Mammary epithelial cell (primary cell): ENCODE measurements at regions not wholly inside any gene's neighbourhood (a gene's known extent, or its start where the extent isn't known, plus 50 kb on each side); places are given as distances from the start of the nearest gene placed in this dataset.

Experiments used
- EZH2 ChIP-seq: IDR thresholded peaks from 2 replicates; pipeline ENCODE4 v1.6.1; 2012; ENCODE audit warnings: low read length, inconsistent platforms, borderline replicate concordance
- TF ChIP-seq, protein P1 (sequence below), 2 donors: IDR thresholded peaks in 1 of 2; conservative IDR thresholded peaks in 1 of 2; 2 replicates each; pipeline ENCODE4 v1.5.1; 2011 to 2012; ENCODE audit warnings: inconsistent platforms in 2 of 2, low read length in 2 of 2, mild to moderate bottlenecking in 2 of 2, control low read depth in 1 of 2, low read depth in 1 of 2; ENCODE audit not compliant: insufficient read depth in 1 of 2; ENCODE audit errors: extremely low read depth in 1 of 2

GRCh38 chr10:106446920-106447319 is 717.6 kb downstream of the SORCS1 start:
- TF ChIP-seq, protein P1, sequence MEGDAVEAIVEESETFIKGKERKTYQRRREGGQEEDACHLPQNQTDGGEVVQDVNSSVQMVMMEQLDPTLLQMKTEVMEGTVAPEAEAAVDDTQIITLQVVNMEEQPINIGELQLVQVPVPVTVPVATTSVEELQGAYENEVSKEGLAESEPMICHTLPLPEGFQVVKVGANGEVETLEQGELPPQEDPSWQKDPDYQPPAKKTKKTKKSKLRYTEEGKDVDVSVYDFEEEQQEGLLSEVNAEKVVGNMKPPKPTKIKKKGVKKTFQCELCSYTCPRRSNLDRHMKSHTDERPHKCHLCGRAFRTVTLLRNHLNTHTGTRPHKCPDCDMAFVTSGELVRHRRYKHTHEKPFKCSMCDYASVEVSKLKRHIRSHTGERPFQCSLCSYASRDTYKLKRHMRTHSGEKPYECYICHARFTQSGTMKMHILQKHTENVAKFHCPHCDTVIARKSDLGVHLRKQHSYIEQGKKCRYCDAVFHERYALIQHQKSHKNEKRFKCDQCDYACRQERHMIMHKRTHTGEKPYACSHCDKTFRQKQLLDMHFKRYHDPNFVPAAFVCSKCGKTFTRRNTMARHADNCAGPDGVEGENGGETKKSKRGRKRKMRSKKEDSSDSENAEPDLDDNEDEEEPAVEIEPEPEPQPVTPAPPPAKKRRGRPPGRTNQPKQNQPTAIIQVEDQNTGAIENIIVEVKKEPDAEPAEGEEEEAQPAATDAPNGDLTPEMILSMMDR (conservative IDR thresholded peaks at IDR 0.05 in 1 of 2, IDR thresholded peaks at IDR 0.05 in 1 of 2; ENCODE audit: extremely low read depth in 1 of 2, insufficient read depth in 1 of 2, low read depth in 1 of 2, low read length in 2 of 2), result no peak
- TF ChIP-seq EZH2, result no peak
